NB4 (cell line): ENCODE measurements at regions not wholly inside any gene's neighbourhood (a gene's known extent, or its start where the extent isn't known, plus 50 kb on each side); places are given as distances from the start of the nearest gene placed in this dataset.

Experiments used
- CTCF ChIP-seq: IDR thresholded peaks from one replicate; pipeline ENCODE4 v1.5.1; 2012; ENCODE audit warnings: low read depth, low read length
- POLR2A ChIP-seq: IDR thresholded peaks from 2 replicates; pipeline ENCODE4 v1.6.1; 2011; ENCODE audit warnings: mild to moderate bottlenecking; ENCODE audit not compliant: insufficient read length; ENCODE audit errors: extremely low read depth

- TF ChIP-seq POLR2A (no peak), CTCF (no peak)
Measured at GRCh38 chr6:81892891-81893290, 140.4 kb upstream of the TENT5A start.
